A549 (cell line): ENCODE measurements at regions not wholly inside any gene's neighbourhood (a gene's known extent, or its start where the extent isn't known, plus 50 kb on each side); places are given as distances from the start of the nearest gene placed in this dataset.
"Not testable (repeated sequence)": the region's sequence is repeated elsewhere in the genome, so short reads cannot be mapped to it uniquely, and the experiment has no call there.

ENCODE experiments used
- ATAC-seq, 2 experiments: fragments of 200-7000 bp in 1 of 2; fragments of >200 bp in 1 of 2; cut with Nextera tagmentation in 1 of 2; cut with Tn5 transposase in 1 of 2; 3 replicates each; pipeline versions ENCODE4 v1.8.0 to v1.9.1; 2018 to 2020; ENCODE audit warnings: mild to moderate bottlenecking in 1 of 2, moderate library complexity in 1 of 2
- CTCF ChIA-PET: fragments of 300-600 bp; sonication (Branson Sonifier 250); formaldehyde crosslinking; extraction: SDS; loops from one replicate; lab custom pipeline; 2021; ENCODE audit warnings: antibody characterized with exemption, inconsistent platforms; lab: Yijun Ruan, JAX
- POLR2A ChIA-PET: fragments of 350-600 bp; formaldehyde crosslinking; extraction: SDS; loops from one replicate; lab custom pipeline; 2021; ENCODE audit warnings: antibody characterized with exemption, inconsistent platforms; lab: Yijun Ruan, JAX
- DNase-seq, 2 experiments: peaks; one replicate each; pipeline versions ENCODE4 v3.0.0 to v3.0.0-alpha.2; 2011 to 2016; ENCODE audit warnings: low read depth in 1 of 2, low spot score in 1 of 2
- FAIRE-seq: peaks from 2 replicates; lab custom pipeline; 2011; peaks lifted over from hg19 to GRCh38; lab: Jason Lieb, UNC
- H3K27ac ChIP-seq, 2 experiments: fragments of >200 bp; sonication (Bioruptor Twin); formaldehyde crosslinking; 3 replicates each; pipeline ENCODE4 v1.5.1; 2016 to 2017
- H3K4me1 ChIP-seq: fragments of >200 bp; sonication (Bioruptor Twin); formaldehyde crosslinking; 3 replicates; pipeline ENCODE4 v1.6.1; 2016
- H3K4me2 ChIP-seq: fragments of >200 bp; sonication (Bioruptor Twin); formaldehyde crosslinking; 3 replicates; pipeline ENCODE4 v1.6.1; 2016
- H3K4me3 ChIP-seq: fragments of >200 bp; sonication (Bioruptor Twin); formaldehyde crosslinking; 3 replicates; pipeline ENCODE4 v1.5.1; 2016
- H3K9me3 ChIP-seq: fragments of >200 bp; sonication (Bioruptor Twin); formaldehyde crosslinking; 3 replicates; pipeline ENCODE4 v1.6.1; 2016
- BHLHE40 ChIP-seq: IDR thresholded peaks from 2 replicates; pipeline ENCODE4 v1.6.1; 2012; ENCODE audit warnings: low read depth, low read length, inconsistent platforms
- CBX8 ChIP-seq: fragments of 200-600 bp; sonication (generic); IDR thresholded peaks from 2 replicates; pipeline ENCODE4 v1.6.1; 2016
- EHF ChIP-seq: fragments of 250-450 bp; sonication (Bioruptor Pico); IDR thresholded peaks from 2 replicates; pipeline ENCODE4 v1.5.0; 2020; ENCODE audit warnings: mild to moderate bottlenecking
- EP300 ChIP-seq, 2 experiments: fragments of >200 bp; sonication (Bioruptor Twin); formaldehyde crosslinking; IDR thresholded peaks; 2 replicates in 1 of 2; 3 replicates in 1 of 2; pipeline ENCODE4 v1.6.1; 2016 to 2017
- FOXS1 ChIP-seq: fragments of 250-450 bp; sonication (Bioruptor Pico); IDR thresholded peaks from 2 replicates; pipeline ENCODE4 v1.5.0; 2020; ENCODE audit warnings: mild to moderate bottlenecking, moderate library complexity
- GATA3 ChIP-seq: IDR thresholded peaks from 2 replicates; pipeline ENCODE4 v1.6.1; 2012; ENCODE audit warnings: borderline replicate concordance
- HDAC2 ChIP-seq: fragments of 200-600 bp; sonication (generic); IDR thresholded peaks from 2 replicates; pipeline ENCODE4 v1.6.1; 2016
- HOXB13 ChIP-seq: fragments of 250-450 bp; sonication (Bioruptor Pico); IDR thresholded peaks from 2 replicates; pipeline ENCODE4 v1.5.0; 2020; ENCODE audit warnings: low read depth, mild to moderate bottlenecking, moderate library complexity
- HOXB5 ChIP-seq: fragments of 250-450 bp; sonication (Bioruptor Pico); IDR thresholded peaks from 2 replicates; pipeline ENCODE4 v1.5.0; 2020; ENCODE audit warnings: mild to moderate bottlenecking, moderate library complexity
- JUNB ChIP-seq: fragments of >200 bp; sonication (Bioruptor Twin); formaldehyde crosslinking; IDR thresholded peaks from 2 replicates; pipeline ENCODE4 v1.6.1; 2016
- MAFK ChIP-seq: fragments of 450-650 bp; IDR thresholded peaks from 2 replicates; pipeline ENCODE4 v1.6.1; 2014; ENCODE audit not compliant: partially characterized antibody
- MYC ChIP-seq: IDR thresholded peaks from 2 replicates; pipeline ENCODE4 v1.6.1; 2012; ENCODE audit warnings: mild to moderate bottlenecking, inconsistent platforms, low read length, improper control_type of control experiment, borderline replicate concordance
- NR3C1 ChIP-seq: fragments of >200 bp; sonication (Bioruptor Twin); formaldehyde crosslinking; IDR thresholded peaks from 3 replicates; pipeline ENCODE4 v1.6.1; 2017
- SREBF2 ChIP-seq: fragments of 450-650 bp; IDR thresholded peaks from 2 replicates; pipeline ENCODE4 v1.6.1; 2014; ENCODE audit warnings: mild to moderate bottlenecking, moderate library complexity
- WGBS: methylation state at CpG from one replicate; pipeline ENCODE4 v1.1.6; 2017; ENCODE audit errors: missing lambda C conversion rate; 5-methylcytosine and 5-hydroxymethylcytosine counted together
- TF ChIP-seq, protein P1 (sequence below): fragments of 250-450 bp; sonication (Bioruptor Pico); IDR thresholded peaks from 2 replicates; pipeline ENCODE4 v1.5.0; 2020; ENCODE audit warnings: low read depth, mild to moderate bottlenecking, moderate library complexity
- TF ChIP-seq, protein P2 (sequence below): fragments of >200 bp; sonication (Bioruptor Twin); formaldehyde crosslinking; IDR thresholded peaks from 3 replicates; pipeline ENCODE4 v1.5.1; 2016
- TF ChIP-seq, protein P3 (sequence below): fragments of 150-350 bp; IDR thresholded peaks from 2 replicates; pipeline ENCODE4 v1.6.1; 2014; ENCODE audit warnings: low read depth, mild to moderate bottlenecking, low read length
- TF ChIP-seq, protein P4 (sequence below): IDR thresholded peaks from 2 replicates; pipeline ENCODE4 v1.6.1; 2012
- TF ChIP-seq, protein P5 (sequence below): fragments of 250-450 bp; sonication (Bioruptor Pico); IDR thresholded peaks from 2 replicates; pipeline ENCODE4 v1.5.0; 2021; ENCODE audit warnings: mild to moderate bottlenecking, moderate library complexity, borderline replicate concordance

DNA sequence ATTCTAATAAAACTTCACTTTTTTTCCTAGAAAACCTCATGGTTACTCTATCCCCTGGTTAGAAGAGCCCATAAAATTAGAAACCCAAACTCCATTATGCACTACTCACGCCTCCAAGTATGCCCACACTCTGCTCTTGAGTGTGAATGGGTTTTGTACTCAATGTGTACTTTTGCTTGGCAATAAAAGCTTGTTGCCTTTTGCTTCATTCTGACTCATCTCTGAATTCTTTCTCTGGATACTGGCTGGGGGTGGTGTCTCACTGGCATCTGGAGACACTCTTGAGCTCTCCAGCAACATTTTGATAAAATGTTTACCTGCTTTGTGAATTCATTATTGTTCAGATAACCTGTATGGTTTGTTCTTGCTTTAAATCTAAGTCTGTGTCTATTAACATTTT is 963.3 kb downstream of the TRAM1L1 start:
- Histone ChIP-seq H3K9me3 (no peaks in the 10 kb centered on the region), H3K4me1 (no peaks in the 10 kb centered on the region), H3K4me2 (no peak overlapping the region), H3K27ac (no peak overlapping the region)
- FAIRE-seq, result no peak
- CTCF ChIA-PET, result no interaction called here
- no peak for TF ChIP-seq CBX8
- TF ChIP-seq MYC, result no peak
- TF ChIP-seq, protein P1, sequence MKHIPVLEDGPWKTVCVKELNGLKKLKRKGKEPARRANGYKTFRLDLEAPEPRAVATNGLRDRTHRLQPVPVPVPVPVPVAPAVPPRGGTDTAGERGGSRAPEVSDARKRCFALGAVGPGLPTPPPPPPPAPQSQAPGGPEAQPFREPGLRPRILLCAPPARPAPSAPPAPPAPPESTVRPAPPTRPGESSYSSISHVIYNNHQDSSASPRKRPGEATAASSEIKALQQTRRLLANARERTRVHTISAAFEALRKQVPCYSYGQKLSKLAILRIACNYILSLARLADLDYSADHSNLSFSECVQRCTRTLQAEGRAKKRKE (CRISPR knock-in tag), result no peak
- TF ChIP-seq FOXS1 (CRISPR knock-in tag), result no peak
- TF ChIP-seq, protein P2, sequence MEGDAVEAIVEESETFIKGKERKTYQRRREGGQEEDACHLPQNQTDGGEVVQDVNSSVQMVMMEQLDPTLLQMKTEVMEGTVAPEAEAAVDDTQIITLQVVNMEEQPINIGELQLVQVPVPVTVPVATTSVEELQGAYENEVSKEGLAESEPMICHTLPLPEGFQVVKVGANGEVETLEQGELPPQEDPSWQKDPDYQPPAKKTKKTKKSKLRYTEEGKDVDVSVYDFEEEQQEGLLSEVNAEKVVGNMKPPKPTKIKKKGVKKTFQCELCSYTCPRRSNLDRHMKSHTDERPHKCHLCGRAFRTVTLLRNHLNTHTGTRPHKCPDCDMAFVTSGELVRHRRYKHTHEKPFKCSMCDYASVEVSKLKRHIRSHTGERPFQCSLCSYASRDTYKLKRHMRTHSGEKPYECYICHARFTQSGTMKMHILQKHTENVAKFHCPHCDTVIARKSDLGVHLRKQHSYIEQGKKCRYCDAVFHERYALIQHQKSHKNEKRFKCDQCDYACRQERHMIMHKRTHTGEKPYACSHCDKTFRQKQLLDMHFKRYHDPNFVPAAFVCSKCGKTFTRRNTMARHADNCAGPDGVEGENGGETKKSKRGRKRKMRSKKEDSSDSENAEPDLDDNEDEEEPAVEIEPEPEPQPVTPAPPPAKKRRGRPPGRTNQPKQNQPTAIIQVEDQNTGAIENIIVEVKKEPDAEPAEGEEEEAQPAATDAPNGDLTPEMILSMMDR, result no peak
- no peak for TF ChIP-seq HOXB13
- no peak for TF ChIP-seq NR3C1
- no peak for TF ChIP-seq BHLHE40
- TF ChIP-seq JUNB, result no peak
- TF ChIP-seq, protein P3, sequence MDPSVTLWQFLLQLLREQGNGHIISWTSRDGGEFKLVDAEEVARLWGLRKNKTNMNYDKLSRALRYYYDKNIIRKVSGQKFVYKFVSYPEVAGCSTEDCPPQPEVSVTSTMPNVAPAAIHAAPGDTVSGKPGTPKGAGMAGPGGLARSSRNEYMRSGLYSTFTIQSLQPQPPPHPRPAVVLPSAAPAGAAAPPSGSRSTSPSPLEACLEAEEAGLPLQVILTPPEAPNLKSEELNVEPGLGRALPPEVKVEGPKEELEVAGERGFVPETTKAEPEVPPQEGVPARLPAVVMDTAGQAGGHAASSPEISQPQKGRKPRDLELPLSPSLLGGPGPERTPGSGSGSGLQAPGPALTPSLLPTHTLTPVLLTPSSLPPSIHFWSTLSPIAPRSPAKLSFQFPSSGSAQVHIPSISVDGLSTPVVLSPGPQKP, result no peak
- TF ChIP-seq, all 56 proteins: peak for 0
- H3K4me3 ChIP-seq, result no peak overlapping the region
- DNase-seq (peak in 1 of 2 experiments; percentile 7), ATAC-seq (peak in 1 of 2 experiments; percentile 56; a peak in 2 of 6 replicates)
- WGBS, result 0% methylated on average over 1 of the region's 1 CpG
- POLR2A ChIA-PET, result no interaction called here

DNA sequence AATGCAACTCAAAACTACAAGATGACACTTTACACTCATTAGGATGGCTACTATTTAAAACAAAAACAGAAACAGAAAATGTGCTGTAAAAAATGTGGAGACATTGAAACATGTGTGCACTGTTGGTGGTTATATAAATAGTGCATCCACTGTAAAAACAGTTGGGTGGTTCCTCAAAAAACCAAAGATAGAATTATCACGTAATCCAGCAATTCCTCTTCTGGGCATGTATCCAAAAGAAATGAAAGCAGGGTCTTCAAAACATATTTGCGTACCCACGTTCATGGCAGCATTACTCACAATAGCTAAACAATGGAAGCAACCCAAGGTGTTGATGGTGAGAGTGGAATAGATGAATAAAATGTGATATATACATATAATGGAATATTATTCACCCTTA is 967.2 kb downstream of the TRAM1L1 start:
- WGBS, result 33% methylated on average over 3 of the region's 3 CpGs
- ATAC-seq (no peak), FAIRE-seq (no peak), DNase-seq (no peak)
- ChIA-PET POLR2A (no interaction called here), CTCF (no interaction called here)
- no peak overlapping the region for H3K27ac ChIP-seq
- H3K4me2 ChIP-seq, result no peak overlapping the region
- no peak for TF ChIP-seq HOXB5 (CRISPR knock-in tag)
- TF ChIP-seq EHF (CRISPR knock-in tag), result no peak
- TF ChIP-seq, protein P4, sequence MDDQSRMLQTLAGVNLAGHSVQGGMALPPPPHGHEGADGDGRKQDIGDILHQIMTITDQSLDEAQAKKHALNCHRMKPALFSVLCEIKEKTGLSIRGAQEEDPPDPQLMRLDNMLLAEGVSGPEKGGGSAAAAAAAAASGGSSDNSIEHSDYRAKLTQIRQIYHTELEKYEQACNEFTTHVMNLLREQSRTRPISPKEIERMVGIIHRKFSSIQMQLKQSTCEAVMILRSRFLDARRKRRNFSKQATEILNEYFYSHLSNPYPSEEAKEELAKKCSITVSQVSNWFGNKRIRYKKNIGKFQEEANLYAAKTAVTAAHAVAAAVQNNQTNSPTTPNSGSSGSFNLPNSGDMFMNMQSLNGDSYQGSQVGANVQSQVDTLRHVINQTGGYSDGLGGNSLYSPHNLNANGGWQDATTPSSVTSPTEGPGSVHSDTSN, result no peak
- no peak for TF ChIP-seq HDAC2
- TF ChIP-seq, protein P5, sequence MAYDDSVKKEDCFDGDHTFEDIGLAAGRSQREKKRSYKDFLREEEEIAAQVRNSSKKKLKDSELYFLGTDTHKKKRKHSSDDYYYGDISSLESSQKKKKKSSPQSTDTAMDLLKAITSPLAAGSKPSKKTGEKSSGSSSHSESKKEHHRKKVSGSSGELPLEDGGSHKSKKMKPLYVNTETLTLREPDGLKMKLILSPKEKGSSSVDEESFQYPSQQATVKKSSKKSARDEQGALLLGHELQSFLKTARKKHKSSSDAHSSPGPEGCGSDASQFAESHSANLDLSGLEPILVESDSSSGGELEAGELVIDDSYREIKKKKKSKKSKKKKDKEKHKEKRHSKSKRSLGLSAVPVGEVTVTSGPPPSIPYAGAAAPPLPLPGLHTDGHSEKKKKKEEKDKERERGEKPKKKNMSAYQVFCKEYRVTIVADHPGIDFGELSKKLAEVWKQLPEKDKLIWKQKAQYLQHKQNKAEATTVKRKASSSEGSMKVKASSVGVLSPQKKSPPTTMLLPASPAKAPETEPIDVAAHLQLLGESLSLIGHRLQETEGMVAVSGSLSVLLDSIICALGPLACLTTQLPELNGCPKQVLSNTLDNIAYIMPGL (CRISPR knock-in tag), result no peak
- TF ChIP-seq SREBF2, result no peak
- TF ChIP-seq NR3C1, result no peak
- TF ChIP-seq JUNB, result no peak
- no peak for TF ChIP-seq GATA3
- no peak for TF ChIP-seq MAFK
- no peak for TF ChIP-seq CBX8
- no peak for TF ChIP-seq EP300 (IDR thresholded peaks at IDR 0.05)
- H3K4me3 ChIP-seq, result no peak overlapping the region
- no peaks in the 10 kb centered on the region for H3K9me3 ChIP-seq
- H3K4me1 ChIP-seq, result no peaks in the 10 kb centered on the region

DNA sequence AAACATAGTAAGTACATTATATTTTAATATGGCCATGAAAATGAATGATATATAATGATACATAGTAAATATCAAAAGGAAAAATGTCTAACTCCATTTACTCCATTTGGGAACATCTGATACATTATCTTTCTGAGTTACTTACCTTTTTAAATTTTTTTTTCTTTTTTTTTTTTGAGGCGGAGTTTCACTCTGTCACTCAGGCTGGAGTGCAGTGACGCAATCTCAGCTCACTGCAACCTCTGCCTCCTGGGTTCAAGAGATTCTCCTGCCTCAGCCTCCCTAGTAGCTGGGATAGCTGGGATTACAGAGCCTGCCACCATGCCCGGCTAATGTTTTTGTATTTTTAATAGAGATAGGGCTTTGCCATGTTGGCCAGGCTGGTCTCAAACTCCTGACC is 972.5 kb downstream of the TRAM1L1 start:
- WGBS, result 57% methylated on average over 3 of the region's 3 CpGs
- H3K4me3 ChIP-seq, ATAC-seq, CTCF ChIA-PET, H3K9me3 ChIP-seq, H3K27ac ChIP-seq, H3K4me1 ChIP-seq, POLR2A ChIA-PET, DNase-seq, FAIRE-seq, H3K4me2 ChIP-seq: not testable (repeated sequence)
